ENCODE measurements at regions not wholly inside any gene's neighbourhood (a gene's known extent, or its start where the extent isn't known, plus 50 kb on each side); places are given as distances from the start of the nearest gene placed in this dataset.

DNA sequence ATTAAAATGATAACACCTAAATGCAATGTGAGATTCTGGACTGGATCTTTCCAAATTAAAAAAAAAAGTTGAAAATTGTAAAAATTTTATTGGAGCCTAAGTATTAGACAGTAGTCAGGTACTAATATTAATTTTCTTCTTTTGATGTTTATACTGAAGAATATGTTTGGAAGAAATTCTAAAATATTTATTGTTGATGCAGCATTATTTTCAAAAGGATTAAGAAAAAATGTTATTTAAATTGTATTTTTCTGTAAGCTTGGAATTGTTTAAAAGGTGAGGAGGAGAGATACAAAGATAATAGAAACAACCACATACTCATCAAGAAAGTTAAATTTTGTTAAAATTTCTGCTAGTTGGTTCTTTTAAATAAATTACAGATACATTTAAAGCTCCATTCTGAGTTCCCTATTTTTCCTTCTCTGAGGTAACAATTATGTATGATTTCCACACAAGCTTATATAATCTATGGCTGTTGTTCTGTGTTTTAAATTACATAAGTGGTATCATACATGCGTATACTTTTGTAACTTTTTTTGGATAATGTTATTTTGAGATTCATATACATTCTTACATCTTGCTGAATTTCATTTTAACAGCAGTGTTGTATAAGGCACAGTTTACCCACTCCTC, 180.3 kb upstream of the RGS18 start:
- TF ChIP-seq, protein P1, sequence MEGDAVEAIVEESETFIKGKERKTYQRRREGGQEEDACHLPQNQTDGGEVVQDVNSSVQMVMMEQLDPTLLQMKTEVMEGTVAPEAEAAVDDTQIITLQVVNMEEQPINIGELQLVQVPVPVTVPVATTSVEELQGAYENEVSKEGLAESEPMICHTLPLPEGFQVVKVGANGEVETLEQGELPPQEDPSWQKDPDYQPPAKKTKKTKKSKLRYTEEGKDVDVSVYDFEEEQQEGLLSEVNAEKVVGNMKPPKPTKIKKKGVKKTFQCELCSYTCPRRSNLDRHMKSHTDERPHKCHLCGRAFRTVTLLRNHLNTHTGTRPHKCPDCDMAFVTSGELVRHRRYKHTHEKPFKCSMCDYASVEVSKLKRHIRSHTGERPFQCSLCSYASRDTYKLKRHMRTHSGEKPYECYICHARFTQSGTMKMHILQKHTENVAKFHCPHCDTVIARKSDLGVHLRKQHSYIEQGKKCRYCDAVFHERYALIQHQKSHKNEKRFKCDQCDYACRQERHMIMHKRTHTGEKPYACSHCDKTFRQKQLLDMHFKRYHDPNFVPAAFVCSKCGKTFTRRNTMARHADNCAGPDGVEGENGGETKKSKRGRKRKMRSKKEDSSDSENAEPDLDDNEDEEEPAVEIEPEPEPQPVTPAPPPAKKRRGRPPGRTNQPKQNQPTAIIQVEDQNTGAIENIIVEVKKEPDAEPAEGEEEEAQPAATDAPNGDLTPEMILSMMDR (IDR thresholded peaks at IDR 0.05; ENCODE audit: unreplicated experiment), result no peak
- no peak overlapping the region for H3K4me3 Mint-ChIP-seq
- DNase-seq (ENCODE audit: low spot score in 2 of 2, unreplicated experiment in 2 of 2), result no peak
- no peak overlapping the region for H3K27ac Mint-ChIP-seq
- no peaks in the 10 kb centered on the region for H3K4me1 Mint-ChIP-seq
- no peaks in the 10 kb centered on the region for H3K27me3 Mint-ChIP-seq (ENCODE audit: low read depth)
- H3K9me3 Mint-ChIP-seq, result peaks cover 26% of the 10 kb centered on the region
- no peaks in the 10 kb centered on the region for H3K36me3 Mint-ChIP-seq

DNA sequence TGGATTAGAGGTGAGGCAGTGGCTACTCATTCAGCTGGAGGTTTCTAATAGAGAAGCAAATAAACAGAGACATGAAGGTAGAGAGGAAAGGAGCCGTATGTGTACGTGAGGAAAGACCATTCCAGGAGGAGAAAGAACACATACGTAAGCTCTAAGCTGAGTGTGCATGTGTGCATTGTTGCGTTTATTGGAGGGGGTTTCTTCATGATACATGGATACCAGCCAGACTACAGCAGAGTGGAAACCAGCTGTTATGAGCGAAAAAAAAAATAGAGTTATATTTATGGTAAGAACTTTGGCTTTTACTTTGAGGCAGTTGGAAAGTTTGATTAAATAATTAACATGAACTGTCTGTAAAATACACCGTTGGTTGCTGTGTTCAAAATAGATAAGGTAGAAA, 173.4 kb upstream of the RGS18 start:
- Mint-ChIP-seq H3K27me3 (ENCODE audit: low read depth) (no peaks in the 10 kb centered on the region), H3K4me1 (no peaks in the 10 kb centered on the region), H3K27ac (no peak overlapping the region), H3K36me3 (no peaks in the 10 kb centered on the region), H3K9me3 (peaks cover 19% of the 10 kb centered on the region), H3K4me3 (no peak overlapping the region)
- TF ChIP-seq, protein P1 (IDR thresholded peaks at IDR 0.05; ENCODE audit: unreplicated experiment), result no peak
- no peak for DNase-seq (ENCODE audit: low spot score in 2 of 2, unreplicated experiment in 2 of 2)

DNA sequence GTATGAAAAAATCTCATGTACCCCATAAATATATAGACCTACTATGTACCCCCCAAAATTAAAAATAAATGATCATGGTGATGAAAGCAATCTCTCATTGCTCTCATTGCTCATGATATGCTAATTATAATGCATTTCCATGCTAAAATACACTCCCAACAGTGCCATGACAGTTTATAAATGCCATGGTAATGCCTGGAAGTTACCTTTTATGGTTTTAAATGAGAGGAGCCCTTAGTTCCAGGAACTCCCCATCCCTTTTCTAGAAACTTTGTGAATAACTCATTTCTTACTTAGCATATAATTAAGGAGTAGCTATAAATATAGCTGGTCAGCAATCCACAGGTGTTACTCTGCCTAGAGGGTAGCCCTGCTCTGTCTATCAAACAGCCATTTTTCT, 166.1 kb upstream of the RGS18 start:
- Mint-ChIP-seq H3K4me1 (no peaks in the 10 kb centered on the region), H3K36me3 (no peaks in the 10 kb centered on the region), H3K27ac (no peak overlapping the region), H3K4me3 (no peak overlapping the region), H3K27me3 (ENCODE audit: low read depth) (peaks cover 3% of the 10 kb centered on the region), H3K9me3 (no peaks in the 10 kb centered on the region)
- no peak for DNase-seq (ENCODE audit: low spot score in 2 of 2, unreplicated experiment in 2 of 2)
- TF ChIP-seq, protein P1 (IDR thresholded peaks at IDR 0.05; ENCODE audit: unreplicated experiment), result no peak

DNA sequence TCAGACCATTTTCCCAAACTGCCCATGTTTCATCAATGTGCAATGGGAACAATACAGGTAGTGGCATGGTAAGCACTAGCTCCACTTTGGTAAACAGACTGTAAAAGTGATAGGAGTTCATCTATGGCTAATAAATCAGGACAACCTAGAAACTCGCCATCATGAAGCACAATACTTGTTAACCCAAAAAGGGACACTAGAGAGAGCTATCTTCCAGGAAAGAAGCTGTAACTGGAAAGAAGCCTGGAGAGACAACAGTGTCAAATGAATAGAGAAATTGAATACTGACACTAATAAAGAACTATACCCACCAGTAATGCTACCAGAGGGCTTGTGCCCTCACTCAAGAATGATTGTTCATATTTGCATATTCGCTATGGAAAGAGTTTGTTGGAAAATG, 164.7 kb upstream of the RGS18 start:
- TF ChIP-seq, protein P1 (IDR thresholded peaks at IDR 0.05; ENCODE audit: unreplicated experiment), result no peak
- Mint-ChIP-seq H3K36me3 (no peaks in the 10 kb centered on the region), H3K27ac (no peak overlapping the region), H3K4me3 (no peak overlapping the region), H3K9me3 (no peaks in the 10 kb centered on the region), H3K4me1 (no peaks in the 10 kb centered on the region), H3K27me3 (ENCODE audit: low read depth) (peaks cover 3% of the 10 kb centered on the region)
- no peak for DNase-seq (ENCODE audit: low spot score in 2 of 2, unreplicated experiment in 2 of 2)

DNA sequence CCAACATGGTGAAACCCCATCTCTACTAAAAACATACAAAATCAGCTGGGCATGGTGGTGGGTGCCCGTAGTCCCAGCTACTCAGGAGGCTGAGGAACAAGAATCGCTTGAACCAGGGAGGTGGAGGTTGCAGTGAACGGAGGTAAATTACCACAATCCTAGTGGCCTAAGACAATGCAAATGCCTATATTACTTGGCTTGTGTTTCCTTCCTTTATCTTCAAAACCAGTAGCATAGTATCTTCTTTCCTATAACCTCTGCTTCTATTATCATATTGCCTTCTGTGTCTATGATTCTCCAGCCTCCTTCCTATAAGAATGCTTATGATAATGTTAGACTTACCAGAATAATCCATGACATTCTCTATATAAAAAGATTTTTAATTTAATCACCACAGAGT, 156.2 kb upstream of the RGS18 start:
- Mint-ChIP-seq H3K36me3 (no peaks in the 10 kb centered on the region), H3K9me3 (no peaks in the 10 kb centered on the region), H3K4me1 (no peaks in the 10 kb centered on the region), H3K4me3 (no peak overlapping the region), H3K27me3 (ENCODE audit: low read depth) (peaks cover 2% of the 10 kb centered on the region), H3K27ac (no peak overlapping the region)
- TF ChIP-seq, protein P1 (IDR thresholded peaks at IDR 0.05; ENCODE audit: unreplicated experiment), result no peak
- DNase-seq (ENCODE audit: low spot score in 2 of 2, unreplicated experiment in 2 of 2), result no peak
